PC-9 (cell line): ENCODE measurements at regions not wholly inside any gene's neighbourhood (a gene's known extent, or its start where the extent isn't known, plus 50 kb on each side); places are given as distances from the start of the nearest gene placed in this dataset.

Source experiments
- BruUV-seq: library from RNA; stranded (reverse); fragments of 400-500 nt; replicated peaks from 2 replicates; lab custom pipeline; 2021; lab: Mats Ljungman, UMichigan
- CTCF ChIA-PET: fragments of 300-600 bp; sonication (Branson Sonifier 250); formaldehyde crosslinking; loops from one replicate; lab custom pipeline; 2022; ENCODE audit warnings: antibody characterized with exemption; lab: Charles Lee
- POLR2A ChIA-PET: fragments of 300-600 bp; sonication (Branson Sonifier 250); formaldehyde crosslinking; loops from one replicate; lab custom pipeline; 2022; ENCODE audit warnings: antibody characterized with exemption; ENCODE audit not compliant: unreplicated experiment; lab: Charles Lee
- DNase-seq, 2 experiments: peaks; one replicate each; pipeline versions ENCODE4 v3.0.0 to v3.0.0-alpha.2; 2015 to 2022; ENCODE audit warnings: mixed read lengths in 1 of 2
- H2AFZ ChIP-seq: fragments of 200-600 bp; sonication (generic); 2 replicates; pipeline ENCODE4 v1.8.1; 2017; ENCODE audit warnings: antibody characterized with exemption
- H3F3A ChIP-seq: fragments of 200-600 bp; sonication (generic); 2 replicates; pipeline ENCODE4 v1.8.1; 2017; ENCODE audit warnings: antibody characterized with exemption, mild to moderate bottlenecking, low read depth; ENCODE audit not compliant: insufficient read depth
- H3K27ac ChIP-seq: fragments of 200-600 bp; sonication (generic); 2 replicates; pipeline ENCODE4 v1.6.1; 2016; ENCODE audit warnings: mixed run types
- H3K27me3 ChIP-seq: fragments of 200-600 bp; sonication (generic); 2 replicates; pipeline ENCODE4 v1.6.1; 2016; ENCODE audit warnings: low read depth, mixed run types; ENCODE audit not compliant: insufficient read depth
- H3K36me3 ChIP-seq: fragments of 200-600 bp; sonication (generic); 2 replicates; pipeline ENCODE4 v1.6.1; 2016; ENCODE audit warnings: low read depth, mixed run types
- H3K4me1 ChIP-seq: fragments of 200-600 bp; sonication (generic); replicated peaks from 2 replicates; pipeline ENCODE4 v1.6.1; 2016; ENCODE audit warnings: mixed run types; ENCODE audit not compliant: insufficient read depth
- H3K4me2 ChIP-seq: fragments of 200-600 bp; sonication (generic); 2 replicates; pipeline ENCODE4 v1.6.1; 2017; ENCODE audit warnings: mixed run types
- H3K4me3 ChIP-seq: fragments of 200-600 bp; sonication (generic); 2 replicates; pipeline ENCODE4 v1.6.1; 2016; ENCODE audit warnings: mixed run types
- H3K79me2 ChIP-seq: fragments of 200-600 bp; sonication (generic); 2 replicates; pipeline ENCODE4 v1.6.1; 2017; ENCODE audit warnings: low read depth, mixed run types
- H3K9me2 ChIP-seq: fragments of 200-600 bp; sonication (generic); 2 replicates; pipeline ENCODE4 v1.8.1; 2017; ENCODE audit warnings: mild to moderate bottlenecking; ENCODE audit not compliant: insufficient read depth
- H3K9me3 ChIP-seq: fragments of 200-600 bp; sonication (generic); 2 replicates; pipeline ENCODE4 v1.8.1; 2016; ENCODE audit warnings: low read depth; ENCODE audit not compliant: insufficient read depth
- H4K20me1 ChIP-seq: fragments of 200-600 bp; sonication (generic); 2 replicates; pipeline ENCODE4 v1.8.1; 2017; ENCODE audit not compliant: insufficient read depth
- CTCF ChIP-seq: fragments of 200-600 bp; sonication (generic); conservative IDR thresholded peaks from 2 replicates; pipeline ENCODE4 v1.6.1; 2017; ENCODE audit warnings: mixed run types, antibody characterized with exemption, mild to moderate bottlenecking, moderate library complexity
- EZH2 ChIP-seq: fragments of 200-600 bp; sonication (generic); IDR thresholded peaks from 2 replicates; pipeline ENCODE4 v1.8.0; 2017; ENCODE audit warnings: antibody characterized with exemption, low read depth
- intact Hi-C: fragments of 100-400 bp; cut with micrococcal nuclease; formaldehyde crosslinking; loops from one replicate; pipeline ENCODE4 v1.10.0; 2022; ENCODE audit not compliant: unreplicated experiment

GRCh38 chr9:89799766-89800165, 195.0 kb downstream of the GADD45G start:
- H3K4me3 ChIP-seq, result no peak overlapping the region
- H3K4me2 ChIP-seq, result no peak overlapping the region
- no peaks in the 10 kb centered on the region for H4K20me1 ChIP-seq
- H3F3A ChIP-seq, result no peaks in the 10 kb centered on the region
- POLR2A ChIA-PET, result interaction anchor here (0.6 kb wide), 1 partner anchor 151 kb away, joined by 5 read pairs; no protein-coding TSS in a partner anchor
- BruUV-seq, result no TSS peak
- intact Hi-C loops, result no loop called here
- CTCF ChIA-PET, result no interaction called here
- no peaks in the 10 kb centered on the region for H3K9me2 ChIP-seq
- H3K79me2 ChIP-seq, result no peaks in the 10 kb centered on the region
- H3K27me3 ChIP-seq, result peaks cover 90% of the 10 kb centered on the region
- H2AFZ ChIP-seq, result no peak overlapping the region
- no peaks in the 10 kb centered on the region for H3K4me1 ChIP-seq
- TF ChIP-seq CTCF, result no peak
- TF ChIP-seq EZH2, result no peak
- H3K36me3 ChIP-seq, result no peaks in the 10 kb centered on the region
- no peaks in the 10 kb centered on the region for H3K9me3 ChIP-seq
- no peak for DNase-seq
- H3K27ac ChIP-seq, result no peak overlapping the region

- Histone ChIP-seq H3K4me2 (no peak overlapping the region), H3K27me3 (peaks cover 90% of the 10 kb centered on the region), H4K20me1 (no peaks in the 10 kb centered on the region), H2AFZ (no peak overlapping the region), H3K4me3 (no peak overlapping the region), H3K79me2 (no peaks in the 10 kb centered on the region), H3F3A (no peaks in the 10 kb centered on the region), H3K9me2 (no peaks in the 10 kb centered on the region), H3K9me3 (no peaks in the 10 kb centered on the region), H3K4me1 (no peaks in the 10 kb centered on the region), H3K36me3 (no peaks in the 10 kb centered on the region), H3K27ac (no peak overlapping the region)
- intact Hi-C loops, result no loop called here
- no peak for DNase-seq
- TF ChIP-seq EZH2, result no peak
- no peak for TF ChIP-seq CTCF
- BruUV-seq, result no TSS peak
- POLR2A ChIA-PET, result no interaction called here
- CTCF ChIA-PET, result interaction anchor here (1.1 kb wide), 1 partner anchor 203 kb away, joined by 3 read pairs; no protein-coding TSS in a partner anchor
Measured at GRCh38 chr9:89801341-89801740, 196.5 kb downstream of the GADD45G start.

- Histone ChIP-seq H3K9me2 (no peaks in the 10 kb centered on the region), H3K27ac (no peak overlapping the region), H3K36me3 (no peaks in the 10 kb centered on the region), H3K4me2 (no peak overlapping the region), H3K27me3 (peaks cover 84% of the 10 kb centered on the region), H3K79me2 (no peaks in the 10 kb centered on the region), H3F3A (no peaks in the 10 kb centered on the region), H4K20me1 (no peaks in the 10 kb centered on the region), H3K9me3 (no peaks in the 10 kb centered on the region), H3K4me1 (no peaks in the 10 kb centered on the region), H3K4me3 (no peak overlapping the region), H2AFZ (no peak overlapping the region)
- BruUV-seq, result no TSS peak
- intact Hi-C loops, result no loop called here
- CTCF ChIA-PET, result interaction anchor here (1.0 to 1.1 kb wide), 2 partner anchors 199 to 204 kb away, joined by 3 to 21 read pairs; no protein-coding TSS in a partner anchor
- TF ChIP-seq EZH2 (no peak), CTCF (no peak)
- DNase-seq, result no peak
- POLR2A ChIA-PET, result no interaction called here
Measured at GRCh38 chr9:89801742-89802670, 197.2 kb downstream of the GADD45G start.
